ENCODE measurements at regions not wholly inside any gene's neighbourhood (a gene's known extent, or its start where the extent isn't known, plus 50 kb on each side); places are given as distances from the start of the nearest gene placed in this dataset.

DNA sequence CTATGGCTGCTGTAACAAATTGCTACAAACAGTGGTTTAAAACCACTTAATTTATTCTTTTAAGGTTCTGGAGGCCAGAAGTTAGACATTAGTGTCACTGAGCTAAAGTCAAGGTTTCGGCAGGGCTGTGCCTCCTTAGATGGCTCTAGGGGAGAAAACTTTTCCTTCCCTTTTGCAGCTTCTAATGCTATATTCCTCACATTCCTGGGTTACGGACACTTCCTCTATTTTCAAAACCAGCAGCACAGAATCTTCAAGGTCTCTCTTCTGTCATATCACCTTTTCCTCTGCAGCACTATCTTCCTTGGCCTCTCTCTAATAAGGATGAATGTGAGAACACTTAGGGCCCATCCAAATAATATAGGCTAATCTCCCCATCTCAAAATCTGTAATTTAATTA, 87.0 kb downstream of the C11orf87 start:
- H3K27me3 Mint-ChIP-seq (ENCODE audit: insufficient read depth, low read depth), result no peaks in the 10 kb centered on the region

DNA sequence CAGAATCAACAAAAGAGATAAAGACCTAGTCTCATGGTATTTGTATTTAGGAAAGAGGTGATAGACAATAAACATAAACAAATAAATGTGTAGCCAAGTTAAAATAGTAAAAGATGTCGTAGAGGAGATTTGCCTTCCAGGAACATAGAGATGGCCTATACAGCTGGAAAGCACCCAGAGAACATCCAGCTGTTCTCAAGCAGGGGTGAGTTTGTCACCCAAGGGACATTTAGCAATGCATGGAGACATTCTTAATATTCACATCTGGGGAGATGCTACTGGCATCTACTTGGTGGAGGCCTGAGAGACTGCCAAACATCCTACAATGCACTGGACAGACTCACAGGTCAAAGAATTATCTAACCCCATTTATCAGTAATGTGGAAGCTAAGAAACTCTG, 88.3 kb downstream of the C11orf87 start:
- Histone ChIP-seq H3K27ac (no peak overlapping the region), H3K36me3 (no peaks in the 10 kb centered on the region), H3K4me2 (no peak overlapping the region), H4K20me1 (ENCODE audit: low read depth) (no peaks in the 10 kb centered on the region), H3F3A (ENCODE audit: low read depth) (no peaks in the 10 kb centered on the region), H3K79me2 (ENCODE audit: low read depth) (no peaks in the 10 kb centered on the region), H3K4me1 (no peaks in the 10 kb centered on the region), H3K27me3 (no peaks in the 10 kb centered on the region), H3K9me3 (ENCODE audit: low read depth) (no peaks in the 10 kb centered on the region), H3K9ac (no peak overlapping the region), H3K4me3 (no peak overlapping the region), H2AFZ (replicated peaks) (no peak overlapping the region)
- no peak for DNase-seq (ENCODE audit: low spot score)
- Mint-ChIP-seq H3K36me3 (no peaks in the 10 kb centered on the region), H3K4me3 (no peak overlapping the region), H3K27me3 (ENCODE audit: insufficient read depth, low read depth) (no peaks in the 10 kb centered on the region), H3K4me1 (no peaks in the 10 kb centered on the region), H3K9me3 (no peaks in the 10 kb centered on the region), H3K27ac (no peak overlapping the region)
- TF ChIP-seq EZH2 (IDR thresholded peaks at IDR 0.05) (no peak), EZH2phosphoT487 (IDR thresholded peaks at IDR 0.05) (no peak)
- TF ChIP-seq, protein P1, sequence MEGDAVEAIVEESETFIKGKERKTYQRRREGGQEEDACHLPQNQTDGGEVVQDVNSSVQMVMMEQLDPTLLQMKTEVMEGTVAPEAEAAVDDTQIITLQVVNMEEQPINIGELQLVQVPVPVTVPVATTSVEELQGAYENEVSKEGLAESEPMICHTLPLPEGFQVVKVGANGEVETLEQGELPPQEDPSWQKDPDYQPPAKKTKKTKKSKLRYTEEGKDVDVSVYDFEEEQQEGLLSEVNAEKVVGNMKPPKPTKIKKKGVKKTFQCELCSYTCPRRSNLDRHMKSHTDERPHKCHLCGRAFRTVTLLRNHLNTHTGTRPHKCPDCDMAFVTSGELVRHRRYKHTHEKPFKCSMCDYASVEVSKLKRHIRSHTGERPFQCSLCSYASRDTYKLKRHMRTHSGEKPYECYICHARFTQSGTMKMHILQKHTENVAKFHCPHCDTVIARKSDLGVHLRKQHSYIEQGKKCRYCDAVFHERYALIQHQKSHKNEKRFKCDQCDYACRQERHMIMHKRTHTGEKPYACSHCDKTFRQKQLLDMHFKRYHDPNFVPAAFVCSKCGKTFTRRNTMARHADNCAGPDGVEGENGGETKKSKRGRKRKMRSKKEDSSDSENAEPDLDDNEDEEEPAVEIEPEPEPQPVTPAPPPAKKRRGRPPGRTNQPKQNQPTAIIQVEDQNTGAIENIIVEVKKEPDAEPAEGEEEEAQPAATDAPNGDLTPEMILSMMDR (IDR thresholded peaks at IDR 0.05), result no peak

More for the DNA sequence above, 87.0 kb downstream of the C11orf87 start:
- no peak overlapping the region for H3K4me3 Mint-ChIP-seq
- no peak overlapping the region for H3K4me3 ChIP-seq
- H2AFZ ChIP-seq (replicated peaks), result no peak overlapping the region
- no peak overlapping the region for H3K27ac Mint-ChIP-seq
- H3K79me2 ChIP-seq (ENCODE audit: low read depth), result no peaks in the 10 kb centered on the region
- TF ChIP-seq EZH2phosphoT487 (IDR thresholded peaks at IDR 0.05) (no peak), EZH2 (IDR thresholded peaks at IDR 0.05) (no peak)
- TF ChIP-seq, protein P1 (IDR thresholded peaks at IDR 0.05), result no peak
- DNase-seq (ENCODE audit: low spot score), result no peak
- H3K9me3 Mint-ChIP-seq, result no peaks in the 10 kb centered on the region
- H3K27ac ChIP-seq, result no peak overlapping the region
- H3K4me1 Mint-ChIP-seq, result no peaks in the 10 kb centered on the region
- H3K36me3 ChIP-seq, result no peaks in the 10 kb centered on the region
- no peak overlapping the region for H3K4me2 ChIP-seq
- no peaks in the 10 kb centered on the region for H3K4me1 ChIP-seq
- H3K27me3 ChIP-seq, result no peaks in the 10 kb centered on the region
- H3F3A ChIP-seq (ENCODE audit: low read depth), result no peaks in the 10 kb centered on the region
- no peaks in the 10 kb centered on the region for H3K9me3 ChIP-seq (ENCODE audit: low read depth)
- no peak overlapping the region for H3K9ac ChIP-seq
- H4K20me1 ChIP-seq (ENCODE audit: low read depth), result no peaks in the 10 kb centered on the region
- no peaks in the 10 kb centered on the region for H3K36me3 Mint-ChIP-seq

DNA sequence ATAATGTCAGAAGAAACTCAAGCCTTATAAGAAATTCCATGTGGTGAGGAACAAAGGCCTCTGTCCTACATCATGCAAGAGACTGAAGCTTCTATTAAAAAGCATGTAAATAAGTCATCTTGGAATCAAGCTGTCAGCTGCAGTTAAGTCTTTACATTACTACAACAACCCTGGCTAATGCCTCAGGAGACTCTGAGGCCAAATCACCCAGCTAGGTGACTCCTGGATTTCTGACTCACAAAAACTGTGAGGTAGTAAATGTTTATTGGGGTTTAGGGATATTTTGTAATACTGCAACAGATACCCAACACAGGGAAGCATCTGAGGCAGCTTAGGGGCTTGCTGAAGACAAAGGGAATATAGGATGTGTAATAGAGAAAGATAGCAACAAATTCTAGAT, 89.6 kb downstream of the C11orf87 start:
- Mint-ChIP-seq H3K4me3 (no peak overlapping the region), H3K27me3 (ENCODE audit: insufficient read depth, low read depth) (no peaks in the 10 kb centered on the region), H3K9me3 (no peaks in the 10 kb centered on the region), H3K36me3 (no peaks in the 10 kb centered on the region), H3K4me1 (no peaks in the 10 kb centered on the region), H3K27ac (no peak overlapping the region)
- Histone ChIP-seq H3K27me3 (no peaks in the 10 kb centered on the region), H3K36me3 (no peaks in the 10 kb centered on the region), H4K20me1 (ENCODE audit: low read depth) (no peaks in the 10 kb centered on the region), H3F3A (ENCODE audit: low read depth) (no peaks in the 10 kb centered on the region), H3K4me2 (no peak overlapping the region), H3K9me3 (ENCODE audit: low read depth) (no peaks in the 10 kb centered on the region), H2AFZ (replicated peaks) (no peak overlapping the region), H3K79me2 (ENCODE audit: low read depth) (no peaks in the 10 kb centered on the region), H3K9ac (no peak overlapping the region), H3K27ac (no peak overlapping the region), H3K4me1 (no peaks in the 10 kb centered on the region), H3K4me3 (no peak overlapping the region)
- DNase-seq (ENCODE audit: low spot score), result no peak
- TF ChIP-seq EZH2 (IDR thresholded peaks at IDR 0.05) (no peak), EZH2phosphoT487 (IDR thresholded peaks at IDR 0.05) (no peak)
- TF ChIP-seq, protein P1 (IDR thresholded peaks at IDR 0.05), result no peak
